ENCODE measurements at regions not wholly inside any gene's neighbourhood (a gene's known extent, or its start where the extent isn't known, plus 50 kb on each side); places are given as distances from the start of the nearest gene placed in this dataset.

DNA sequence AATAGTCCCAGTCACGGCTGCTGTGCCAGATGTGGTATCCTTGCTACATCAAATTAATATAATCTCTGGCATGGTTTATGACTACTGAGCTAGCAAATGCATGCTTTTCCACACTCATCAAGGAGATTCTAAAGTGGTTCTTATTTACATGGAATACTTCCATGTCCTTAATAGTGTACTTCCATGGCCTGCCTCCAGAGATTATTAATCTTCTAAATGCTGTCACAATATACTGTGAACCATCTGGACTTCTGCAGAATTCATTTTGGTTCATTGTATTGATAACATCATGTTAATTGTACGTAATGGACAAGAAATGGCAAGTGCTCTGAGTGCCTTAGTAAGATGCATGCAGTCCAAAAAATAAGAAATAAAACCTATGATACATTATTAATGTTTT is 230.8 kb downstream of the NUAK1 start:
- H3K4me3 ChIP-seq (ENCODE audit: low read depth, low read length), result no peak overlapping the region
- TF ChIP-seq, protein P1, sequence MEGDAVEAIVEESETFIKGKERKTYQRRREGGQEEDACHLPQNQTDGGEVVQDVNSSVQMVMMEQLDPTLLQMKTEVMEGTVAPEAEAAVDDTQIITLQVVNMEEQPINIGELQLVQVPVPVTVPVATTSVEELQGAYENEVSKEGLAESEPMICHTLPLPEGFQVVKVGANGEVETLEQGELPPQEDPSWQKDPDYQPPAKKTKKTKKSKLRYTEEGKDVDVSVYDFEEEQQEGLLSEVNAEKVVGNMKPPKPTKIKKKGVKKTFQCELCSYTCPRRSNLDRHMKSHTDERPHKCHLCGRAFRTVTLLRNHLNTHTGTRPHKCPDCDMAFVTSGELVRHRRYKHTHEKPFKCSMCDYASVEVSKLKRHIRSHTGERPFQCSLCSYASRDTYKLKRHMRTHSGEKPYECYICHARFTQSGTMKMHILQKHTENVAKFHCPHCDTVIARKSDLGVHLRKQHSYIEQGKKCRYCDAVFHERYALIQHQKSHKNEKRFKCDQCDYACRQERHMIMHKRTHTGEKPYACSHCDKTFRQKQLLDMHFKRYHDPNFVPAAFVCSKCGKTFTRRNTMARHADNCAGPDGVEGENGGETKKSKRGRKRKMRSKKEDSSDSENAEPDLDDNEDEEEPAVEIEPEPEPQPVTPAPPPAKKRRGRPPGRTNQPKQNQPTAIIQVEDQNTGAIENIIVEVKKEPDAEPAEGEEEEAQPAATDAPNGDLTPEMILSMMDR (IDR thresholded peaks at IDR 0.05; ENCODE audit: low read depth, low read length), result no peak

DNA sequence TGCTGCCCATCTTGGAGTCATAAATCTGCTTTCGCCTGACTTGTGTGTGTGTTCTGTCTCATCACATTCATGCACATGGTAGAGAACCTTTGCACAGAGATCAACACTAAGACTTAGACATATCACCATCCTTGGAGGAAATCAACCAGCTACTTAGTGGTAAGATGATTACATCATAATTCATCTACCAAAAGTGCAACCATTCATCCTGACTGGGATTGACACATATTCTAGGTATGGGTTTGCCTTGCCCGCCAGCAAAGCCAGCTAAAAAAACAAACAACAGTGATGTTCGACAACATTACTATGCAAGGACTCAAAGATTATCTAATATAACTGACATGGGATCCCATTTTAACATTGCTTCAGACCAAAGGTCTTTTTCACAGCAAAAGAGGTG is 228.7 kb downstream of the NUAK1 start:
- no peak overlapping the region for H3K4me3 ChIP-seq (ENCODE audit: low read depth, low read length)
- H3K9me3 ChIP-seq, result no peaks in the 10 kb centered on the region
- no peaks in the 10 kb centered on the region for H3K36me3 ChIP-seq
- TF ChIP-seq, protein P1 (IDR thresholded peaks at IDR 0.05; ENCODE audit: low read depth, low read length), result no peak
- no peaks in the 10 kb centered on the region for H3K4me1 ChIP-seq
- DNase-seq, result no peak
- no peaks in the 10 kb centered on the region for H3K27me3 ChIP-seq

More for the DNA sequence above, 230.8 kb downstream of the NUAK1 start:
- Histone ChIP-seq H3K4me1 (no peaks in the 10 kb centered on the region), H3K36me3 (no peaks in the 10 kb centered on the region), H3K9me3 (no peaks in the 10 kb centered on the region), H3K27me3 (no peaks in the 10 kb centered on the region)
- no peak for DNase-seq

DNA sequence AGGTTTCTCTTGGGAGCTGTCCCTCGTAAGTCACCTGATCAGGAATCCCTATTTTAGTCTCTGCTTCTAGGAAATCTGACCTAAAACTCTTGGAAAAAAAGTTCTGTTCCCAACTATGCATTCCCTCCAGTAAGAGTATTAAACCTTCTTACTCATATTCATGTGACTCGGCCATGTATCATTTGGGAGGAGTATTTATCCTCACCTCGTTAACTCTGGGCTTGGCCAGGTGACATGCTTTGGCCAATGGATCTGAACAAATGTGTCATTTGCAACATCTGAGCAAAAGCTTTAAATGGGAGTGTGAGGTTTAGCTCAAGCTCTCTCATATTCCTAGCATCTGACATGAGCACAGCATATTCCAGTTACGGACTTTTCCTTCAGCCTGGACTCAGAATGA is 226.8 kb downstream of the NUAK1 start:
- no peaks in the 10 kb centered on the region for H3K9me3 ChIP-seq
- TF ChIP-seq, protein P1 (IDR thresholded peaks at IDR 0.05; ENCODE audit: low read depth, low read length), result no peak
- no peak overlapping the region for H3K4me3 ChIP-seq (ENCODE audit: low read depth, low read length)
- DNase-seq, result no peak
- no peaks in the 10 kb centered on the region for H3K4me1 ChIP-seq
- H3K27me3 ChIP-seq, result no peaks in the 10 kb centered on the region
- H3K36me3 ChIP-seq, result no peaks in the 10 kb centered on the region

DNA sequence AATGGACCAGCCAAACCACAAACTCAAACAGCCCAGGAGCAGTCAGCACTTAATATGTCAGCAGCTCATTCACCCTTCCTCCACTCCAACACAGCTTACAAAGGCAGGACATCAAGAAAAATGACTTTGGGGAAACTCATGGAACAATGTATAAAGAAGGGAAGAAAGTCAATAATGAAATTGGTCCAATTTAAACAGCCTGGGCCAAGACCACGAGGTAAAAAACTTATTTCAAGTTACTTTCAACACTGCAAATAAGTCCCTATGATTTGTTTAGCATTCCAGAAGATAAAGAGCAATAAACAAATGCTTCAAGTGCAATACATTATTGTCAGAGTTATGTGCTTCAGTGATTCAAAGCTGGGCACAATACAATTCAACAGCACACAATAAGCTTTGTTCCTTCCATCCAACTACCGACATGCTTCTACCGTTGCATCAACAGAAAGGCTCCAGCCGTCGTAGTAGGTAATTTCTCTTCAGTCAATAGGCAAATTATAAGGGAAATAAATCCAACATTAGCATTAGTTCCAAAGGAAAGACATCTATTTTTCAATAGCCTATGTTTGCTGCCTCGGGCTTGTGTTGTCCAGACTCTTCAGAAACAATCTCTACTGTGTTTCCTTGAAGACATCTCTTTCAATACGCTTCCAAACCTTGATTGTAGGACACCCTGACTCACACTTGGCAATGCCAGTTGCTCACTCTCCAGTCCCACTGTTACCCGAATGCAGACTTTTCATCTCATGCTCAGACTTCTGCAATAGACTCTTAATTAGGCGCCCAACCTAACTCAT is 225.7 kb downstream of the NUAK1 start:
- TF ChIP-seq, protein P1 (IDR thresholded peaks at IDR 0.05; ENCODE audit: low read depth, low read length), result no peak
- no peak for DNase-seq
- no peaks in the 10 kb centered on the region for H3K4me1 ChIP-seq
- no peaks in the 10 kb centered on the region for H3K36me3 ChIP-seq
- no peaks in the 10 kb centered on the region for H3K9me3 ChIP-seq
- no peaks in the 10 kb centered on the region for H3K27me3 ChIP-seq
- no peak overlapping the region for H3K4me3 ChIP-seq (ENCODE audit: low read depth, low read length)

GRCh38 chr12:105915997-105916759 is 222.6 kb downstream of the NUAK1 start:
- no peak for DNase-seq
- H3K27me3 ChIP-seq, result no peaks in the 10 kb centered on the region; the same call in 1 of the 2 replicates
- no peaks in the 10 kb centered on the region for H3K4me1 ChIP-seq
- H3K36me3 ChIP-seq, result no peaks in the 10 kb centered on the region
- TF ChIP-seq, protein P1 (IDR thresholded peaks at IDR 0.05; ENCODE audit: low read depth, low read length), result no peak
- H3K4me3 ChIP-seq (ENCODE audit: low read depth, low read length), result no peak overlapping the region
- H3K9me3 ChIP-seq, result no peaks in the 10 kb centered on the region

GRCh38 chr12:105916760-105917039 is 222.1 kb downstream of the NUAK1 start:
- TF ChIP-seq, protein P1 (IDR thresholded peaks at IDR 0.05; ENCODE audit: low read depth, low read length), result no peak
- no peak for DNase-seq
- Histone ChIP-seq H3K4me1 (no peaks in the 10 kb centered on the region), H3K27me3 (no peaks in the 10 kb centered on the region; the same call in 1 of the 2 replicates), H3K9me3 (no peaks in the 10 kb centered on the region), H3K4me3 (ENCODE audit: low read depth, low read length) (no peak overlapping the region), H3K36me3 (no peaks in the 10 kb centered on the region)

All from BE2C (cell line).